ENCODE measurements at regions not wholly inside any gene's neighbourhood (a gene's known extent, or its start where the extent isn't known, plus 50 kb on each side); places are given as distances from the start of the nearest gene placed in this dataset.
"Not testable (repeated sequence)": the region's sequence is repeated elsewhere in the genome, so short reads cannot be mapped to it uniquely, and the experiment has no call there.

- DNase-seq: not testable (repeated sequence)
These were observed 180.8 kb upstream of the GALNT15 start for GRCh38 chr3:15993660-15994059.

GRCh38 chr3:15996496-15996895, 178.0 kb upstream of the GALNT15 start:
- not testable (repeated sequence) for DNase-seq

GRCh38 chr3:15997274-15997943, 177.1 kb upstream of the GALNT15 start:
- DNase-seq: no peak

- DNase-seq: no peak
These were observed 175.6 kb upstream of the GALNT15 start for GRCh38 chr3:15998911-15999310.

GRCh38 chr3:16004812-16005211, 169.7 kb upstream of the GALNT15 start:
- no peak for DNase-seq

- no peak for DNase-seq
These were observed 163.1 kb upstream of the GALNT15 start for GRCh38 chr3:16011376-16011775.

GRCh38 chr3:16012086-16012485, 162.4 kb upstream of the GALNT15 start:
- no peak for DNase-seq

GRCh38 chr3:16013568-16013967, 160.9 kb upstream of the GALNT15 start:
- DNase-seq: no peak

- DNase-seq: not testable (repeated sequence)
These were observed 152.7 kb upstream of the GALNT15 start for GRCh38 chr3:16021801-16022200.

- not testable (repeated sequence) for DNase-seq
These were observed 150.6 kb upstream of the GALNT15 start for GRCh38 chr3:16023881-16024280.

GRCh38 chr3:16024548-16024947, 149.9 kb upstream of the GALNT15 start:
- DNase-seq: no peak

- no peak for DNase-seq
These were observed 147.7 kb upstream of the GALNT15 start for GRCh38 chr3:16026753-16027152.

GRCh38 chr3:16028604-16029003, 145.9 kb upstream of the GALNT15 start:
- no peak for DNase-seq

GRCh38 chr3:16030342-16030741, 144.1 kb upstream of the GALNT15 start:
- no peak for DNase-seq

GRCh38 chr3:16031434-16031833, 143.0 kb upstream of the GALNT15 start:
- no peak for DNase-seq

- DNase-seq: no peak
These were observed 140.4 kb upstream of the GALNT15 start for GRCh38 chr3:16033889-16034687.

- DNase-seq: no peak
These were observed 133.5 kb upstream of the GALNT15 start for GRCh38 chr3:16040991-16041390.

- DNase-seq: peak; percentile 79 to 88 (median 84)
These were observed 125.8 kb upstream of the GALNT15 start for GRCh38 chr3:16048435-16049318.

- DNase-seq: peak; percentile 9 to 60 (median 48)
These were observed 123.6 kb upstream of the GALNT15 start for GRCh38 chr3:16050641-16051467.

- DNase-seq: no peak
These were observed 122.8 kb upstream of the GALNT15 start for GRCh38 chr3:16051691-16052090.

GRCh38 chr3:16052964-16053363, 121.5 kb upstream of the GALNT15 start:
- DNase-seq: no peak

- no peak for DNase-seq
These were observed 120.7 kb upstream of the GALNT15 start for GRCh38 chr3:16053794-16054193.
